GM12872 (cell line): ENCODE measurements at regions not wholly inside any gene's neighbourhood (a gene's known extent, or its start where the extent isn't known, plus 50 kb on each side); places are given as distances from the start of the nearest gene placed in this dataset.

ENCODE experiments used
- CTCF ChIP-seq: IDR thresholded peaks from 3 replicates; pipeline ENCODE4 v1.5.1; 2011; ENCODE audit warnings: low read depth, mild to moderate bottlenecking, low read length, moderate library complexity; ENCODE audit not compliant: insufficient read depth

- no peak for TF ChIP-seq CTCF
These were observed 654.6 kb upstream of the NEGR1 start for GRCh38 chr1:72936942-72937341.

- TF ChIP-seq CTCF, result no peak
These were observed 653.9 kb upstream of the NEGR1 start for GRCh38 chr1:72936151-72936740.

- TF ChIP-seq CTCF, result no peak
These were observed 649.7 kb upstream of the NEGR1 start for GRCh38 chr1:72932025-72932424.

GRCh38 chr1:72930528-72930927 lies 648.2 kb upstream of the NEGR1 start:
- no peak for TF ChIP-seq CTCF

- no peak for TF ChIP-seq CTCF
These were observed 636.6 kb upstream of the NEGR1 start for GRCh38 chr1:72918940-72919339.

GRCh38 chr1:72917920-72918319 lies 635.6 kb upstream of the NEGR1 start:
- no peak for TF ChIP-seq CTCF

GRCh38 chr1:72915581-72915980 lies 633.2 kb upstream of the NEGR1 start:
- TF ChIP-seq CTCF, result no peak
